Calu3 (cell line): ENCODE measurements at regions not wholly inside any gene's neighbourhood (a gene's known extent, or its start where the extent isn't known, plus 50 kb on each side); places are given as distances from the start of the nearest gene placed in this dataset.

ENCODE experiments used
- BruUV-seq: library from RNA; stranded (reverse); fragments of 400-500 nt; replicated peaks from 2 replicates; lab custom pipeline; 2021; lab: Mats Ljungman, UMichigan
- CTCF ChIA-PET: fragments of 300-600 bp; sonication (Branson Sonifier 250); formaldehyde crosslinking; loops from one replicate; lab custom pipeline; 2022; ENCODE audit warnings: antibody characterized with exemption; lab: Charles Lee
- DNase-seq: peaks from one replicate; pipeline ENCODE4 v3.0.0; 2022
- H3K27ac Mint-ChIP-seq: one replicate; pipeline ENCODE4 v1.8.0; 2022; ENCODE audit warnings: mixed read lengths; ENCODE audit not compliant: unreplicated experiment
- H3K27me3 Mint-ChIP-seq: one replicate; pipeline ENCODE4 v1.8.0; 2022; ENCODE audit warnings: mixed read lengths; ENCODE audit not compliant: unreplicated experiment
- H3K36me3 Mint-ChIP-seq: one replicate; pipeline ENCODE4 v1.8.0; 2022; ENCODE audit warnings: mild to moderate bottlenecking, moderate library complexity, mixed read lengths; ENCODE audit not compliant: insufficient read depth, unreplicated experiment
- H3K4me1 Mint-ChIP-seq: one replicate; pipeline ENCODE4 v1.8.0; 2022; ENCODE audit warnings: mild to moderate bottlenecking, low read depth, mixed read lengths; ENCODE audit not compliant: unreplicated experiment
- H3K4me3 Mint-ChIP-seq: one replicate; pipeline ENCODE4 v1.8.0; 2022; ENCODE audit warnings: mild to moderate bottlenecking, low read depth, moderate library complexity, mixed read lengths; ENCODE audit not compliant: unreplicated experiment
- H3K9me3 Mint-ChIP-seq: one replicate; pipeline ENCODE4 v1.8.0; 2022; ENCODE audit warnings: low read depth, mixed read lengths; ENCODE audit not compliant: unreplicated experiment
- CTCF ChIP-seq: fragments of 200-600 bp; IDR thresholded peaks from one replicate; pipeline ENCODE4 v1.8.0; 2022; ENCODE audit warnings: antibody characterized with exemption; ENCODE audit not compliant: unreplicated experiment
- intact Hi-C: fragments of 100-400 bp; cut with micrococcal nuclease; formaldehyde crosslinking; loops from one replicate; pipeline ENCODE4 v1.10.0; 2022; ENCODE audit not compliant: unreplicated experiment

GRCh38 chr12:67759829-67760228 lies 111.3 kb downstream of the DYRK2 start:
- Mint-ChIP-seq H3K4me1 (peaks cover 51% of the 10 kb centered on the region), H3K9me3 (peaks cover 3% of the 10 kb centered on the region), H3K4me3 (no peak overlapping the region), H3K27ac (no peak overlapping the region), H3K36me3 (no peaks in the 10 kb centered on the region), H3K27me3 (no peaks in the 10 kb centered on the region)
- intact Hi-C loops, result no loop called here
- TF ChIP-seq CTCF, result no peak
- DNase-seq, result no peak
- no TSS peak for BruUV-seq
- CTCF ChIA-PET, result no interaction called here

GRCh38 chr12:67760586-67761275 lies 112.2 kb downstream of the DYRK2 start:
- H3K27ac Mint-ChIP-seq, result no peak overlapping the region
- BruUV-seq, result no TSS peak
- CTCF ChIA-PET, result no interaction called here
- H3K36me3 Mint-ChIP-seq, result no peaks in the 10 kb centered on the region
- H3K4me1 Mint-ChIP-seq, result peaks cover 42% of the 10 kb centered on the region
- DNase-seq, result no peak
- no peak overlapping the region for H3K4me3 Mint-ChIP-seq
- H3K9me3 Mint-ChIP-seq, result peaks cover 3% of the 10 kb centered on the region
- H3K27me3 Mint-ChIP-seq, result no peaks in the 10 kb centered on the region
- intact Hi-C loops, result no loop called here
- TF ChIP-seq CTCF, result no peak

GRCh38 chr12:67761566-67761965 lies 113.0 kb downstream of the DYRK2 start:
- intact Hi-C loops, result no loop called here
- DNase-seq, result no peak
- peaks cover 3% of the 10 kb centered on the region for H3K9me3 Mint-ChIP-seq
- H3K4me3 Mint-ChIP-seq, result no peak overlapping the region
- no TSS peak for BruUV-seq
- peaks cover 42% of the 10 kb centered on the region for H3K4me1 Mint-ChIP-seq
- H3K36me3 Mint-ChIP-seq, result no peaks in the 10 kb centered on the region
- H3K27me3 Mint-ChIP-seq, result no peaks in the 10 kb centered on the region
- CTCF ChIA-PET, result interaction anchor here (0.6 kb wide), 1 partner anchor 732 kb away, joined by 3 read pairs; no protein-coding TSS in a partner anchor
- no peak for TF ChIP-seq CTCF
- H3K27ac Mint-ChIP-seq, result no peak overlapping the region

- TF ChIP-seq CTCF, result no peak
- H3K27ac Mint-ChIP-seq, result no peak overlapping the region
- CTCF ChIA-PET, result interaction anchor here (0.6 to 0.8 kb wide), 2 partner anchors 10 to 28 kb away, joined by 3 read pairs; no protein-coding TSS in a partner anchor
- H3K9me3 Mint-ChIP-seq, result peaks cover 3% of the 10 kb centered on the region
- no peaks in the 10 kb centered on the region for H3K27me3 Mint-ChIP-seq
- H3K36me3 Mint-ChIP-seq, result no peaks in the 10 kb centered on the region
- intact Hi-C loops, result no loop called here
- DNase-seq, result no peak
- no TSS peak for BruUV-seq
- peaks cover 19% of the 10 kb centered on the region for H3K4me1 Mint-ChIP-seq
- H3K4me3 Mint-ChIP-seq, result no peak overlapping the region
These were observed 115.5 kb downstream of the DYRK2 start for GRCh38 chr12:67764055-67764454.
